Activated gamma-delta T cell treated with Interleukin-2 at 50 U/mL for 16 hours (primary cell): ENCODE measurements at regions not wholly inside any gene's neighbourhood (a gene's known extent, or its start where the extent isn't known, plus 50 kb on each side); places are given as distances from the start of the nearest gene placed in this dataset.
A peak's percentile ranks its signal among the peaks of the same experiment; 100 is the strongest.
"Not testable (repeated sequence)": the region's sequence is repeated elsewhere in the genome, so short reads cannot be mapped to it uniquely, and the experiment has no call there.

Experiments
- DNase-seq: peaks from one replicate; pipeline ENCODE4 v3.0.0-alpha.2; 2020

DNA sequence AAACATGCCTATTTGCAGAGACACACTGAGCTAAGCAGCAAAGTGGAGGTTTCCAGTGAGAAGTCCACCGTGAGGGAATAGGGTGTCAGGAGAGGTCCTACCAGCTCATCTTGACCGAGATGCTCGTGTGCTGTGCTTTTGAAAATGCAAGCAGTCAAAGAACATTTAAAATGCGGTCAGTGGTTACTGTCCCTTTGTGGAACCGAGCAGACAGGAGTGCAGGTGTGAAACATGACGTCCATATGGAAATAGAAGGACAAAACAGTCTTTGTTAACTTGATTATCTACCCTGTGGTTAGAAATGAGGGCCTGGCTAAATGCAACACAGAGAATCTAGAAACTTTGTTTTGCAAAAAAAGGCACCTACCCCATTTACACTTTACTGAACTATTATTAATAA lies 473.3 kb downstream of the SPATA31A6 start:
- not testable (repeated sequence) for DNase-seq

DNA sequence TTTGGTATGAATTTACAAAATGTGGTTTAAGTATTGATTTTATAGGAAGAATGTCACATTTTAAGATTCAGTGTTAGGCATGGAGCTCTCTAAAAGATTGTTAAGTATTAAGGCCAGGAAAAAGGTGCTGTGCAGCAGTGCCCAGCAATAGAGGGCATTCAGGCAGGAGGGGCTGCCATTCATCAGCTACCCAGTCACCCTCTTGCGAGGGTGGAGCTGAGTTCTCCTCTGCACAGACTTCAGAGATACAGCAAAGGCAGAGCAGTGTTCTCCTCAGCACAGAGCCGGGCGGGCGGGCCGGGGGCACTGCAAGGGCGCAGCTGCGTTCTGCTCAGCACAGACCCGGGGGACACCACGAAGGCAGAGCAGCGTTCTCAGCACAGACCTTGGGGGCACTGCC lies 474.0 kb downstream of the SPATA31A6 start:
- DNase-seq, result not testable (repeated sequence)

DNA sequence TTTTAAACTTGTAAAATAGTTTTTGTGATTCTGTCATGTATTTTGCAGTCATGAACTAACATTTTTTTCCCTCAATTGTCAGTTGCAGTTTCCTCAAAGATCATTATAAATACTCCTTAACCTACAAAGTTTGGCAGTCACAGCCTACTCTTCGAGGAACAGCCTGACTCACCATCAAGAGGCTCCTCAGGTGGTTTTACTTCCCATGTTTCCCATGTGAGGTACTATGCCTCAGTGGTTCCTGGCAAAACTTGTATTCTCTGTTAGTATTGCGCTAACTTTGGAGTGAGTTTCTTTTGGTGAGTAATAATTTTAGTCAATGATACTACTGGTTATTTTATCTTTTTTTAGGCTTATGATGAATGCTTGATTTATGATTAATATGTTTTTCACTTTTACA lies 513.7 kb downstream of the SPATA31A6 start:
- not testable (repeated sequence) for DNase-seq

DNA sequence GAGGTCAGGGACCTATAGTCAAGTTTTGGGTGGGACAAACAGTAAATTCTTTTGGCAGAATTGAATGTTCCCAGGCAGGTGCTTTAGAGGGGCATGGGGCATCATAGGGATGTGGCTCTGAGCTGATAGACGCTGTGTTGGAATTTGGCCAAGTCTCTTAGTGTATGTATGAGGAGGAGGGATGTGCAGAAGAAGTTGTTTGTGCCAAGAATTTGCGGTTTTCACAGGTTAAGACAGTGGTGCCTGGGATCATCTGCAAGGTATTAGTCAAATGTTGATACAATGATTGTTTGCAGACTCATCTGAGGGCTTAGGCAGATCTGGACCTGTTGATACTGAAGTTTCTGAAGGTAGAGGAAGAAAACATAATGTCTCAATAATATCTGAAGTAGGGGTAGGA lies 519.4 kb downstream of the SPATA31A6 start:
- DNase-seq, result not testable (repeated sequence)

DNA sequence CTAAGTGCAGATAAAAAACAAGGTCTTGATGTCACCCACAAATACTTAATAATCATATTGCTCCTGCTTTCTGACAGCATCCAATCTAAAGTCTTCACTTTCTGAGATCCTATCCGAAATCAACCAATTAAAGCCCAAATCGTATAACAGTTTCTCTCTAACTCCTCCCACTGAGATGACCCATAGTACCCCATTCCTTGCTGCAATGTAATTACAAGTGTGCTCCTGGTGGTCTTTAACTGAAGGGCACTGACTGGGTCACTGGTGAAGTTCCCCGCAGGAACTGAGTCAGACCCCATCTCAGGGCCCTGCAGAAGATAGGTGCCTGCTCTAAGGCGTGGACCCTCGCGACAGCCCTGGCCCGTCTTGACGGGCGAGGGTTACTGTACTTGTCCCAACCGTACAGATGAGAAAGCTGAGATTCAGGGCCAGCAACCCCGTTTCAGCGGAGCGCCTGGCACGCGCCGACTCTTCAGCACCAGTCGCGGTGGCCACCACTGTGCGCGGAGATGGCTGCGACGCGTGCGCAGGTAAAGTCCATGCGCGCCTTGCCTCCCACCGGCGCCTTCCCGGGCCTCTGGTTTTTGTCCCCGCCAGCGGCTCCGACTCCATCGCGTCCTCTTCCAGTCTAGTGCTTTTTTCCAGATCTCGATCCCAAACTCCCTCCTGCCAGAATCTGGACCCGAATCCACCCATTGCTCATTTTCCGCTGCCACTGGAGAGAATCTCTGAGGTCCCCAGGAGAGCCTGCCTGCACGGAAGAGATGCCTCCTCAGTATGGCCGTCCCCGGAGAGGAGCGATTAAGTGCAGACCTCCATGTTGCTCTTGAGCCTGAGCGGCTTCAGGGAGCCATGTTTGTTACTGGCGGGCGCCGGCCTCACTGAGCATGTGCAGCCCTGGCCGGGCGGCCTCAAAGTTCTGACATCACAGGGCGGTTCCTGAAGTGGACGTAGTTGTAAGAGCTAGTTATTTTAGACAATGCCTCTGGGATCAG lies 541.7 kb downstream of the SPATA31A6 start:
- DNase-seq, result peak; percentile 13

DNA sequence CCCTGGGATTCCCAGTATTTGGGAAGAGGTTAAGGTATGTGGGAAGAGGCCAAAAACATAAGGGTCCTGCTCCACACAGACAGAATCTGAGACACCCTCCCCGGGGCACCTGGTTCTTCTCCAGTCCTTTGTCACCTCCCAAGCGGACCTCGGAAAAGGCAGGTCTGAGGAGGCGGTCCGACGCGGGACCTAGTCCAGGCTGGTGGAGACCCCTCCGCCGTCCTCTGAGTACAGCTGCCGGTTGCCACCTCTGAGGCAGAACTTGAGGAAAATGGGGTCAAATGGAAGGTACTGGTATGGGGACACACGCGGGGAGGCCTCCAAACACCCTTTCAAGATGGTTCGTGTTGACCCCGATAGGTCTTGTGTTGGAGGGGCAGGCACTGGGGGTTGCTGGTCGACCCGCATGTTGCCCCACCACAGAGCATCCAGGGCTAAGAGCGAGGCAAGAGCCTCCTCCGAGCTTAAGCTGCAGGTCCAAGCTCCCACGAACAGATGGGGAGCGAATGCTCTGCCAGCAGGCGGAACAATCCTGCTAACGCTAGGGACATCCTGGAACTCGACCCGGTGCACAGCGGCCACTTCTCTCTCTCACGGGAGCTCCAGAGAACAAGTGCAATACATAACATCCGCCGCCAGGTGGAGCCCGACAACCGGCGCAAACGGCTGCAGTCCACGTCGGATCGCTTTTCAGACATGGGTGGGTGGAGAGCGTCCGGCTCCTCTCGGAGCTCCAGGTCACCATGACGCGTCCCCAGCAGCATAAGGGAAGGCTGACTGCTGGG lies 559.8 kb downstream of the SPATA31A6 start:
- DNase-seq, result peak; percentile 62

DNA sequence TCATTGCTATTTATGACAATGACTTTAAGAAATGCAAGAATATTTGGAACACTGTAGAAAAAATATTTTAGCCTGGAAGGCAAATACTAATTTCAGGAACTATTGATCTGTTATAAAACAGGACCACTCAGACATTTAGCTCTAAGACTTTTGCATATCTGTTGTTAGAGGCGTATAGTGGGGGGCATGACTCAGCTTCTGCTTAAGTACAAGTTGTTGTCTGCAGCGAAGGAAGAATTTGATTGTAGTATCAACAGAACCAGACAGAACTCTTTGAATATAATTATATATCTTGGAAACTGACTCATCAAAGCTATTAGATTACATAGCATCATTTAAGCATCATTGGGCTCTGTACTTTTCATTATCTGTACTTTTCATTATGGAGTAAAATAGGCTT lies 573.8 kb downstream of the SPATA31A6 start:
- DNase-seq, result not testable (repeated sequence)

DNA sequence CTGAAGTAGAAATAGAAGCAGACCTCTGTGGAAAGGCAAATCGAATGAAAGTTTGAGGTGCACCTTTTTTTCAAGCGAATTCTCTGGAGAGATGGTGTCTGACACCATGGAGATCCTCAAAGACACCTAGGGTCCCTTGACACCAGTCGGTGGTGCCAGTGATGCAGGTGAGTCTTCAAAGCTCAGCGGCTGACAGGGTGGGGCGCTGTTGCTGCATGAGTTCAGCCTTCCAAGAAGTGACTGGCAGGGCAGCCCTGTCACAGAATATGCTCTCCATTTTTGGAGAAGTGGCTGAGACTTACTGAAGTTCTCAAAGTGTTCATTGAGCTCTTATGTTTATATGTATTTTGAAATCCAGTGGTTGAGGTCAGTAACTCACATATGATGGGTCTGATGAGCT lies 575.9 kb downstream of the SPATA31A6 start:
- DNase-seq, result not testable (repeated sequence)

DNA sequence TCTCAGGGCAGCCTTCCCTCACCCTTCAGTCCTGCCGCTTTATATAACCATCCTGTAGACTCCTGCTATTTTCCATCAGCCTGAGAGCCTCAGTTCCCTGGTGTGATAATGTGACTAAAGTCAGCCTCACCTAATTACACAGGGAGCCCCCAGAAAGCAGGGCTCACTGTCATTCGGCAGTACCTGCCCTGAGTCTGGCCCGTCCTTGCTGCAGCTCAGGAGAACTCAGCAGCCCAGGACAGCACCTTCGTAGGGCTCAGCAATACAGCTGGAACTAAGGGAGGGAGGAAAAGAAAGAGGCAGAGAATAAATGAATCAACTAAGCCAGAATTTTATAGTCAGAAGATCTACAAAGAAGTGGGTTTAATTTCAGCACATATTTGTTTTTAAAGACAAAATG lies 598.7 kb downstream of the SPATA31A6 start:
- DNase-seq, result not testable (repeated sequence)

DNA sequence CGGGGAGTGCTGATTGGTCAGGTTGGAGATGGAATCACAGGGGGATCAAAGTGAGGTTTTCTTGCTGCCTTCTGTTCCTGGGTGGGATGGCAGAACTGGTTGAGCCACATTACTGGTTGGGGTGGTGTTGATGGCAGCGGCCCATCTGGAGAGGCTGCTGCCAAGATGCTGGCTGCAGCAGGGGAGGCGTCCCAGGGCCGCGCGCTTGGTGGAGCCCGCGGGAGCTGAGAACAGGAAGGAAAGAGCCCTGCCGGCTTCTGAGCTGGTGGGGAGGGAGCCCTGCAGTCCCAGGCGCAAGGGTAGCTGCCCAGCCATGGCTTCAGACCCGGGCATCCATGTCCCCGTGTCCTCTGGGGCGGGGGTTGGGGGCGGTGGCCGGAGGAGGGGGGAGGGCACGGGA lies 609.3 kb downstream of the SPATA31A6 start:
- DNase-seq, result not testable (repeated sequence)

DNA sequence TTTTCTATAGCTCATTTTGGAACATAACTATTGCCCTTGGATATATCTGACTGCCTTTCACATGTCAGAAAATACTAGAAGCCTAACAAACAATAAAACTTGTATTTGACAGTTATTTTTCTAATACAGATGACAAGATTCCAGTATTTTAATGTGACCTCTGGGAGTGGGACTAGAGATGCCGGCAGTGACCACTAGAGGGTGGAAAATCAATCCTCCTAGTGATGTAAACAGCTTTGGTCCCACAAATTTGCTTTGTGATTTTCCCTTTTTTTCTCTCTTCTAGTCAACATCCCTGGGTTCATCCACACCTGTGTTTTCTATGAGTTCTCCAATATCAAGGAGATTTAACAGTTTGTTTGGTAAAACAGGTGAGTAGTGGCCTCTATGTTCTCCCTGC lies 615.1 kb downstream of the SPATA31A6 start:
- DNase-seq, result not testable (repeated sequence)

DNA sequence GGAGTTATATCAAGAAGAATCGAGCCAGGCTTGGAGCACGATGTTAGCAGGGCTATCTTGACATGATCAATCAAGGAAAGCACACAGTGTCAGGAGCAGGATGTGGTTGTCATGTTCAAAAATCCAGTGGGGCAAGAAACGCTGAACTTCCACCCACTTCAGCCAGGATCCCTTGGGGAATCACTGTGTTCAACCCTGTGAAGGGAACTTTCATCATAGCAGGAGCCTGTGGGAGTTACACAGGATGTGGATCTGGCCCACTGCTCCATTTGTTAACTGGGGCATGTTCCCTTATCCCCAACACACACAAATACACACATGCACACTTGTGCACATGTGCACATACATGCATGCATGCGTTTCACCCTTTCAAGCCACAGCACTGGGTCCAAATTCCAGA lies 619.3 kb downstream of the SPATA31A6 start:
- not testable (repeated sequence) for DNase-seq

DNA sequence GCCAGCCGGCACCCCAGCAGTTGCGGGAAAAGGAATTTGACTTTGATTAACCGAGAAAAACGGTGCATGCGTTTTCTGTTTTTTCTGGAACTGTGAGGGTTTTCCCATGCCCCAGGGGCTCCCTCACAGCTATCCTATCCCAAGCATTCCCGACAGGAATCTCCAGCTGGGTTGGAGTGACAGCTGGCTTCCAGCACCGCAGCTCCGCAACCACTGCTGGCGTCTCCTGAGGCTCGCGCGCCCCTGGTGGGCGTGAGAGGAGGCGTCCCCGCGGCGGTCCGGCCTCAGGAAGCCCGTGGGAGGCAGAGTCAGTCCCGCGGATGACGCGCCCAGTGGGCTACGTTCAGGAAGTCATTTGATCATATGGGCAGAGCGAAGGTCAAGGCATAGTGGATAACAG lies 623.2 kb downstream of the SPATA31A6 start:
- not testable (repeated sequence) for DNase-seq

DNA sequence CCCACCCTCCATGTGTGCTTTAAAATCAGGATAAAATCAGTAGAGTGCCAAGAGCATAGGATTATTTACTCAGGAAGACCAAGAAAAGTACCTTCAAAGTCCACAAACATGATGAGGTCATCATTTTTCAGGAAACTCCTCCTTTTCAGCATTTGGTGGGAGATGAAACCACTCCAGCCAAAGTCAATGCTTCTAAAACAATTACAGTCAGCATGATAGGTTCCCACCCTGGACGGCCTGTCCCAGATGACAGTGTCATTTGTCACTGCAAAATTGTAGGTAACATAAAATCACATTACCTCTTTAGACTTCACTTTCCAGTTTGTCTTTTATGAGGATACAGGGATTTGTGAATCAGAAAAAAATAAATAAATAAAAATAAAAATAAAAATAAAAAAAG lies 638.0 kb downstream of the SPATA31A6 start:
- not testable (repeated sequence) for DNase-seq

DNA sequence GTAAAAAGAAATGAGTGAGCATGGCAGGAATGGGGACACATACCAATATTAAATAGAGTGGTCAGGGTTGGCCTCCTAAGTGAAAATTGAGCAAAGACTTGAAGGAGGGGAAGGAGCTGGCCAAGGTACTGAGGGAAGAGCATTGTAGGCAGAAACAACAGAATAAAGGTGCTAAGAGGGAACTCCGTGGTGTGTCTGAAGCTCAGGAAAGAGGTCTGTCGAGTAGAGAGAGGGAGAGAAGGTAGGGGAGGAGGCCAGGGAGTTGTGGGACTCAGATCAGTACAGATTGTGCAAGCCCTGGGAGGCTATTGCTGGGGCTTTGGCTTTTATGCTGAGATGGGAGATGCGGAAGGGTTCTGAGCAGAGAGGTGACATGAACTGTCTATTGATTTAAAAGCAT lies 664.7 kb downstream of the SPATA31A6 start:
- not testable (repeated sequence) for DNase-seq

DNA sequence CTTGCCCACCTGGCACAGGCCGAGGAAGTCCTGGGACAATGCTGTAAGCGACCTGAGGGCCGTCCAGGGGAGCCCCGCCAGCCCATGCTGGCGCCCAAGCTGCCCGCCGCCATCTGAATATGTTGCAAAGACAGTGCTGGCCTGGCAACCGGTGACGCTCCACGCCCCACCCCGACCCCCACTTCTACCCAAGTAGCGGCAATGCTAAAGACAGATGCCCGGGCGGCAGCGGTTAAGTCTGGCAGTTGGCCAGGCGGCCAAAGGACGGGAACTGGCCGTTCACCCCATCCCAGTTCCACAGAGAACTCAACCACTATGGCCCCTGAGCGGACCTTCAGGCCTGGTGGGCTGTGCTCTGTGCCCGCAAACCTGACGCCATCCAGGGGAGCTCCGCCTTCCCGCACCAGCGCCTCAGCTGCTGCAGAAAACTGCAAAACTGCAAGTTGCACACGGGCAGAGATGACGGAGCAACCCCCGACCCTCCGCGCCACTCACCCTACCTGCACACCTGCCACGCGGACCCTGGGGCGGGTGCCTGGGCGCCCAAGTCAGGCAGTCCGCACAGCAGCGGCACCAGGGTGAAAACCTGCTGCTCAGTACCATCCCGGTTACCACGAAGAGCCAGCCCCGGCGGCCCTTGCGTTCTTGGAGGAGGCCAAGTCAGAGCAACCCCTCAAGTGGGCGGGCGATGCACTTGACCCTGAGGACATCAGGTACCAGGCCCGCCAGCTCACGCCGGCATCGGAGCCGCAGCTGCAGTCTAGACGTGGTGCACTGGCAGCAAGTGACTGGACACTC lies 667.6 kb downstream of the SPATA31A6 start:
- DNase-seq, result not testable (repeated sequence)

DNA sequence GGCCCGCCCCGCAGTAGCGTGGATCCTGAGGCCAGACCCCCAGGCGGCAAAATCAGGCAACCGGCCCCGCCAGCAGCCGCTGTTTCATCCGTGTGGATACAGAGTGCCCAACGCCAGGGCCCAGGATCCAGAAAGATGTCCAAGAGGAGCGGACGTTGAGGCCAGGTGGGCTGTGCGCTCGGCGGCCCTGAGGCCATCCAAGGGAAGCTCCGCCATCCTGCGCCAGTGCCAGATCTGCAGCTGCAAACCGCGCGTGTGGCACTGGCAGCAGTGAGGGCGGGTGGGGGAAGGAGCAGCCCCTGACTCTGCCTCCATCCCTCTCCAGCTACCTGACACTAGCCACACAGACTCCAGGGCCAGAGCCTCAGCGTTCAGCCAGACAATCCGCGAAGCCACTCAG lies 668.2 kb downstream of the SPATA31A6 start:
- not testable (repeated sequence) for DNase-seq

DNA sequence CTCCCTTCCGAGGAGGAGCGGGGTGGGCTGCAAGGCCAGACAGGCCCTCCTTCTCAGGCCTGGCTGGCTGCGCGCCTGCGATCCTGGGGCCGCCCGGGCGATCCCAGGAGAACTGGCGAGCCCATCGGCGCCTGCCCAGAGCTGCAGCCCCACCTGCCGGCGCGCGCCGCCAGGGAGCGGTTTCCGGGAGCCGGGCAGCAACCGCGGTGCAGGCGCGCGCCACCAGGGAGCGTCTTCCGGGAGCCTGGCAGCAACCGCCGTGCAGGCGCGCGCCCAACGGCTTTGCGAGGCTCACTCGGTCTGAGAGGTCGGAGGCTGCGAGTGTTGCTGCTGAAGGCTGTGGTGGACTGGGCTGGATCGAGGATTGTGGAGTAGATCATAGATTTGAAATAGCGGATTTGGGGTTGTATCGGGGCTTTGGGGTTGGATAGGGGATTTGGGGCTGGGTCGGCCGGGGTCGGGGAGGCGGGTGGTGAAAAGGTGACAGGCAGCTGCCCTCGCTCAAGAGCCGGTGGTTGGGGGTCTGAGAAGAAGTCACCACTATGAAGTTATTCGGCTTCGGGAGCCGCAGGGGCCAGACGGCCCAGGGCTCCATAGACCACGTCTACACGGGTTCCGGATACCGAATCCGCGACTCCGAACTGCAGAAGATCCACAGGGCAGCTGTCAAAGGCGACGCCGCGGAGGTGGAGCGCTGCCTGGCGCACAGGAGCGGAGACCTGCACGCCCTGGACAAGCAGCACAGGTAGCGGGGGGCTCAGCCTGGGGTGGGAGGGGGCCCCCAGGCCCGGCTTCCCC lies 668.9 kb downstream of the SPATA31A6 start:
- not testable (repeated sequence) for DNase-seq

DNA sequence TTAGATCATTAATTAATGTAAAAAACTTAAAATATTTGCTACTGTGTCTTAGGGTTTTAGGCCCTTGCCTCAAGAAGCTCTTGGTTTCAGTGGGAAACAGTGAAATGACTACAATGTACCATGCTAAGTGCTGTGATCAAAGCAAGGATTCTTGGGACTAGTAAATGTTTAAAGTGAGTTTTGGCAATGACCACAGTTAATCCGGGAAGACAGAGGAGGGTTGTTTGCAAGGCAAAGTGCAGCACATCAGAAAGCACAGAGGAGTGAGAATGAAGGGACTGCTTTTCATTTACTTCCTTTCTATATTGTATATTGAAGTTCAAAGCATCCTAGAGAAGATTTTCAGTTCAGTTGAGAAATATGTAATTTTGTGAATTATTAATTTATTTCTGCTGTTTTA lies 676.7 kb downstream of the SPATA31A6 start:
- not testable (repeated sequence) for DNase-seq

DNA sequence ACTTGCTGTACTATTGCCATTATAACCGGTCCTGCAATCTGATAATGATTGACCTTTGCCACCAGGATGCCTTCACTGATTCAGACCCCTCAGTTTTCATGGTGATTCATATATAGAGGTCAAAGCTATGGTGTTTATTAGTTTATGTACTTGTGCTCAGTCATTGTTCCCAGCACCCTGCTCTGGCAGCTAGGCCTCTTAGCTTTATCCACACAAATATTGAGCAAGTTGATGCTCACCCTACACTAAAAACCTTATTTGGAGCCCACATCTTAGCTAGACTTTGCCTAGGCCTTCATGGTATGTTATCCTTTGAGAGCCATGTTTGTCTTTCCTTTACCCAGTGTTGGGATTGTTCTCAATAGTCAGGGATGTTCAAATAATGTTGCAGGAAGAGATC lies 679.0 kb downstream of the SPATA31A6 start:
- not testable (repeated sequence) for DNase-seq
